ENCODE measurements at regions not wholly inside any gene's neighbourhood (a gene's known extent, or its start where the extent isn't known, plus 50 kb on each side); places are given as distances from the start of the nearest gene placed in this dataset.

- Mint-ChIP-seq H3K36me3 (ENCODE audit: insufficient read depth in 1 of 3, low read depth in 3 of 3) (no peaks in the 10 kb centered on the region), H3K4me1 (peaks cover 7 to 11% of the 10 kb centered on the region in 2 experiments; a peak in 3 of 4 replicates), H3K27ac (no peak overlapping the region), H3K27me3 (ENCODE audit: low read depth) (no peaks in the 10 kb centered on the region), H3K9me3 (no peaks in the 10 kb centered on the region), H3K4me3 (no peak overlapping the region)
- Histone ChIP-seq H3K4me2 (ENCODE audit: insufficient read depth, insufficient read length, low read length) (no peak overlapping the region), H3K9ac (ENCODE audit: extremely low read depth, insufficient read length, low read length) (no peak overlapping the region), H3K79me1 (ENCODE audit: insufficient read depth, low read depth, low read length, poor library complexity, severe bottlenecking) (no peaks in the 10 kb centered on the region), H3K27ac (ENCODE audit: insufficient read length, low read depth, low read length) (no peak overlapping the region), H3K79me2 (ENCODE audit: insufficient read depth, low read length) (no peaks in the 10 kb centered on the region), H3K18ac (ENCODE audit: insufficient read length, low read depth, low read length) (no peak overlapping the region), H4K91ac (ENCODE audit: insufficient read length, low read depth, low read length) (no peak overlapping the region), H4K20me1 (ENCODE audit: control insufficient read depth, insufficient read depth, insufficient read length) (no peaks in the 10 kb centered on the region), H2BK15ac (ENCODE audit: low read depth, low read length) (no peak overlapping the region), H3K14ac (ENCODE audit: insufficient read depth, low read length) (no peak overlapping the region), H3T11ph (ENCODE audit: low read length) (no peak overlapping the region), H2BK5ac (ENCODE audit: insufficient read length, low read length) (no peak overlapping the region), H2BK120ac (ENCODE audit: low read depth, low read length, poor library complexity, severe bottlenecking) (no peak overlapping the region), H3K56ac (ENCODE audit: insufficient read length, low read depth, low read length) (no peak overlapping the region), H3K27me3 (ENCODE audit: insufficient read depth, low read length) (no peaks in the 10 kb centered on the region; the same call in 1 of the 2 replicates), H3K23ac (ENCODE audit: insufficient read length, low read depth, low read length) (no peak overlapping the region), H3K4me1 (ENCODE audit: insufficient read depth, low read length) (peaks cover 4% of the 10 kb centered on the region; the same call in 1 of the 2 replicates), H4K8ac (replicated peaks; ENCODE audit: insufficient read length, low read depth, low read length) (no peak overlapping the region), H2BK12ac (ENCODE audit: insufficient read length, low read depth, low read length) (no peak overlapping the region), H2BK20ac (ENCODE audit: low read depth, low read length, poor library complexity, severe bottlenecking) (no peak overlapping the region), H2AFZ (ENCODE audit: low read length) (no peak overlapping the region), H3K23me2 (ENCODE audit: insufficient read length, low read depth, low read length, poor library complexity, severe bottlenecking) (no peaks in the 10 kb centered on the region), H2AK5ac (ENCODE audit: insufficient read length, low read length) (no peak overlapping the region), H4K5ac (ENCODE audit: insufficient read length, low read depth, low read length) (no peak overlapping the region), H3K4ac (ENCODE audit: low read depth, low read length) (no peak overlapping the region), H3K9me3 (ENCODE audit: control insufficient read depth, low read depth, low read length) (no peaks in the 10 kb centered on the region)
- DNase-seq: no peak
- WGBS (ENCODE audit: extremely low coverage, insufficient read length, low lambda C conversion rate): no CpG with 5 or more reads among the region's 4 CpGs
- no peak for TF ChIP-seq CTCF (conservative IDR thresholded peaks at IDR 0.05)
Measured at GRCh38 chr20:6595704-6596103, 171.8 kb upstream of the BMP2 start.

Data from H9 (cell line).